ENCODE measurements at regions not wholly inside any gene's neighbourhood (a gene's known extent, or its start where the extent isn't known, plus 50 kb on each side); places are given as distances from the start of the nearest gene placed in this dataset.

GRCh38 chr7:91416155-91416865, 152.1 kb downstream of the FZD1 start:
- Histone ChIP-seq H3K4me3 (ENCODE audit: low read length) (no peak overlapping the region), H4K20me1 (ENCODE audit: insufficient read depth) (no peaks in the 10 kb centered on the region), H2AFZ (ENCODE audit: low read depth, low read length) (no peak overlapping the region), H3K9me2 (ENCODE audit: insufficient read depth, low read length) (no peaks in the 10 kb centered on the region), H3K9me3 (ENCODE audit: low read length) (no peaks in the 10 kb centered on the region), H3K36me3 (ENCODE audit: insufficient read depth, low read length) (no peaks in the 10 kb centered on the region), H3F3A (ENCODE audit: insufficient read depth, low read length, poor library complexity, severe bottlenecking) (no peaks in the 10 kb centered on the region), H3K27me3 (ENCODE audit: insufficient read depth, low read depth, low read length) (no peaks in the 10 kb centered on the region), H3K9ac (ENCODE audit: low read length) (no peak overlapping the region), H3K27ac (ENCODE audit: low read length) (no peak overlapping the region), H3K79me2 (replicated peaks; ENCODE audit: insufficient read depth, low read length) (no peaks in the 10 kb centered on the region), H3K4me2 (ENCODE audit: low read length) (no peak overlapping the region)
- TF ChIP-seq CTCF (IDR thresholded peaks at IDR 0.05; ENCODE audit: poor library complexity, severe bottlenecking): no peak
- no peak for TF ChIP-seq REST (IDR thresholded peaks at IDR 0.05; ENCODE audit: borderline replicate concordance)
- no peak for TF ChIP-seq RAD21 (conservative IDR thresholded peaks at IDR 0.05)
- no peak for TF ChIP-seq POLR2AphosphoS5 (IDR thresholded peaks at IDR 0.05)
- no peak for TF ChIP-seq TAF1 (IDR thresholded peaks at IDR 0.05; ENCODE audit: low read depth)
- no peak for TF ChIP-seq EP300 (conservative IDR thresholded peaks at IDR 0.05; ENCODE audit: poor library complexity, severe bottlenecking)
- TF ChIP-seq EZH2 (IDR thresholded peaks at IDR 0.05; ENCODE audit: borderline replicate concordance, insufficient read depth, low read length, poor library complexity, severe bottlenecking): no peak
- TF ChIP-seq MXI1 (conservative IDR thresholded peaks at IDR 0.05; ENCODE audit: poor library complexity, severe bottlenecking): no peak

- no peaks in the 10 kb centered on the region for H3K79me2 ChIP-seq (replicated peaks; ENCODE audit: insufficient read depth, low read length)
- H3K27me3 ChIP-seq (ENCODE audit: insufficient read depth, low read depth, low read length): no peaks in the 10 kb centered on the region
- no peaks in the 10 kb centered on the region for H3F3A ChIP-seq (ENCODE audit: insufficient read depth, low read length, poor library complexity, severe bottlenecking)
- no peak overlapping the region for H3K27ac ChIP-seq (ENCODE audit: low read length)
- H4K20me1 ChIP-seq (ENCODE audit: insufficient read depth): no peaks in the 10 kb centered on the region
- H3K36me3 ChIP-seq (ENCODE audit: insufficient read depth, low read length): no peaks in the 10 kb centered on the region
- H2AFZ ChIP-seq (ENCODE audit: low read depth, low read length): no peak overlapping the region
- H3K9ac ChIP-seq (ENCODE audit: low read length): no peak overlapping the region
- H3K4me3 ChIP-seq (ENCODE audit: low read length): no peak overlapping the region
- H3K9me3 ChIP-seq (ENCODE audit: low read length): no peaks in the 10 kb centered on the region
- H3K9me2 ChIP-seq (ENCODE audit: insufficient read depth, low read length): no peaks in the 10 kb centered on the region
- no peak overlapping the region for H3K4me2 ChIP-seq (ENCODE audit: low read length)
- TF ChIP-seq TAF1 (IDR thresholded peaks at IDR 0.05; ENCODE audit: low read depth) (no peak), RAD21 (conservative IDR thresholded peaks at IDR 0.05) (no peak), MXI1 (conservative IDR thresholded peaks at IDR 0.05; ENCODE audit: poor library complexity, severe bottlenecking) (no peak), CTCF (IDR thresholded peaks at IDR 0.05; ENCODE audit: poor library complexity, severe bottlenecking) (no peak), POLR2AphosphoS5 (IDR thresholded peaks at IDR 0.05) (no peak), EP300 (conservative IDR thresholded peaks at IDR 0.05; ENCODE audit: poor library complexity, severe bottlenecking) (no peak), EZH2 (IDR thresholded peaks at IDR 0.05; ENCODE audit: borderline replicate concordance, insufficient read depth, low read length, poor library complexity, severe bottlenecking) (no peak), REST (IDR thresholded peaks at IDR 0.05; ENCODE audit: borderline replicate concordance) (no peak), SMC3 (conservative IDR thresholded peaks at IDR 0.05; ENCODE audit: poor library complexity) (no peak)
Measured at GRCh38 chr7:91420606-91421005, 156.4 kb downstream of the FZD1 start.

All from neural cell (in vitro differentiated cells).